Astrocyte (in vitro differentiated cells and primary cell): ENCODE measurements at regions not wholly inside any gene's neighbourhood (a gene's known extent, or its start where the extent isn't known, plus 50 kb on each side); places are given as distances from the start of the nearest gene placed in this dataset.

Experiments used
- DNase-seq: peaks from one replicate; pipeline ENCODE4 v3.0.0-alpha.2; 2010; ENCODE audit warnings: low read depth
- FAIRE-seq: peaks from 2 replicates; lab custom pipeline; 2011; peaks lifted over from hg19 to GRCh38; lab: Jason Lieb, UNC
- H2AFZ ChIP-seq: 2 replicates; pipeline ENCODE4 v1.6.0; 2012; ENCODE audit warnings: low read depth, low read length, inconsistent platforms
- H3K27ac ChIP-seq: 2 replicates; pipeline ENCODE4 v1.5.1; 2011; ENCODE audit warnings: low read depth, low read length, inconsistent platforms
- H3K27me3 ChIP-seq: 2 replicates; pipeline ENCODE4 v1.6.0; 2011; ENCODE audit warnings: low read length, inconsistent platforms; ENCODE audit not compliant: insufficient read depth
- H3K36me3 ChIP-seq: 2 replicates; pipeline ENCODE4 v1.5.1; 2011; ENCODE audit warnings: low read length, inconsistent platforms; ENCODE audit not compliant: insufficient read depth
- H3K4me1 ChIP-seq: 2 replicates; pipeline ENCODE4 v1.5.1; 2011; ENCODE audit warnings: low read length, inconsistent platforms; ENCODE audit not compliant: insufficient read depth
- H3K4me2 ChIP-seq: 2 replicates; pipeline ENCODE4 v1.6.0; 2012; ENCODE audit warnings: low read length, inconsistent platforms
- H3K4me3 ChIP-seq: 2 replicates; pipeline ENCODE4 v1.5.1; 2011; ENCODE audit warnings: low read depth, mild to moderate bottlenecking, low read length, inconsistent platforms; ENCODE audit not compliant: insufficient read depth
- H3K79me2 ChIP-seq: 2 replicates; pipeline ENCODE4 v1.6.0; 2012; ENCODE audit warnings: mild to moderate bottlenecking, low read length, inconsistent platforms; ENCODE audit not compliant: insufficient read depth
- H3K9ac ChIP-seq: 2 replicates; pipeline ENCODE4 v1.6.0; 2012; ENCODE audit warnings: mild to moderate bottlenecking, low read length, inconsistent platforms
- H3K9me3 ChIP-seq: 2 replicates; pipeline ENCODE4 v1.5.1; 2012; ENCODE audit warnings: low read depth, mild to moderate bottlenecking, low read length, inconsistent platforms; ENCODE audit not compliant: insufficient read depth
- H4K20me1 ChIP-seq: 2 replicates; pipeline ENCODE4 v1.6.0; 2012; ENCODE audit warnings: low read length, inconsistent platforms; ENCODE audit not compliant: insufficient read depth
- H3K27ac Mint-ChIP-seq: one replicate; pipeline ENCODE4 v1.8.0; 2021; ENCODE audit warnings: mild to moderate bottlenecking, mixed read lengths; ENCODE audit not compliant: unreplicated experiment
- H3K27me3 Mint-ChIP-seq: one replicate; pipeline ENCODE4 v1.8.0; 2021; ENCODE audit warnings: low read depth, mixed read lengths; ENCODE audit not compliant: unreplicated experiment
- H3K36me3 Mint-ChIP-seq: one replicate; pipeline ENCODE4 v1.8.0; 2021; ENCODE audit warnings: low read depth, mixed read lengths; ENCODE audit not compliant: unreplicated experiment
- H3K4me1 Mint-ChIP-seq: one replicate; pipeline ENCODE4 v1.8.0; 2021; ENCODE audit warnings: low read depth, mixed read lengths; ENCODE audit not compliant: unreplicated experiment
- H3K4me3 Mint-ChIP-seq: one replicate; pipeline ENCODE4 v1.8.0; 2021; ENCODE audit warnings: mild to moderate bottlenecking, moderate library complexity, mixed read lengths; ENCODE audit not compliant: unreplicated experiment
- H3K9me3 Mint-ChIP-seq: one replicate; pipeline ENCODE4 v1.8.0; 2021; ENCODE audit warnings: mild to moderate bottlenecking, mixed read lengths; ENCODE audit not compliant: unreplicated experiment
- EZH2 ChIP-seq: IDR thresholded peaks from 2 replicates; pipeline ENCODE4 v1.6.1; 2012; ENCODE audit warnings: mild to moderate bottlenecking, low read length, inconsistent platforms; ENCODE audit not compliant: insufficient read depth
- TF ChIP-seq, protein P1 (sequence below): IDR thresholded peaks from 2 replicates; pipeline ENCODE4 v1.5.1; 2011; ENCODE audit warnings: low read depth, mild to moderate bottlenecking, inconsistent platforms, low read length, moderate library complexity; ENCODE audit not compliant: insufficient read depth

DNA sequence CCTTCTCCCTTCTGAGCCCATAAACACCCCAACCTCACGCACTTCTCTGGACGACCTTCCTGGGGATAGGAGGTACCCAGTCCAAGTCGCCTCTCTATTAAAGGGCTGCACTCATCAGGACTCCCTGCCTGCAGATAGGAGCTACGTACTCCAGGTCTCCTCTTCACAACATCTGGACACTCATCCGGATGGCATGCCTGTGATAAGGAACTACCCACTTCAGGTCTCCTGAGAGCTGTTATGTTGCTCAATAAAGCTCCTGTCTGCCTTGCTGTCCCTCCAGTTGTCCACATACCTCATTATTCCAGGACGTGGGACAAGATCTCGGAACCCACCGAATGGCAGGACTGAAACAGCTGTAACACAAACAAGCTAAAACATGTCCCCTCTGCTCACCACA, 548.0 kb downstream of the TBC1D32 start:
- Histone ChIP-seq H3K4me3 (no peak overlapping the region), H3K79me2 (no peaks in the 10 kb centered on the region), H3K4me1 (no peaks in the 10 kb centered on the region), H3K9ac (no peak overlapping the region), H3K9me3 (peaks cover 3% of the 10 kb centered on the region), H3K27me3 (no peaks in the 10 kb centered on the region), H3K36me3 (no peaks in the 10 kb centered on the region), H2AFZ (no peak overlapping the region), H3K4me2 (no peak overlapping the region), H3K27ac (no peak overlapping the region), H4K20me1 (no peaks in the 10 kb centered on the region)
- FAIRE-seq: no peak
- no peak overlapping the region for H3K4me3 Mint-ChIP-seq
- TF ChIP-seq EZH2: no peak
- TF ChIP-seq, protein P1, sequence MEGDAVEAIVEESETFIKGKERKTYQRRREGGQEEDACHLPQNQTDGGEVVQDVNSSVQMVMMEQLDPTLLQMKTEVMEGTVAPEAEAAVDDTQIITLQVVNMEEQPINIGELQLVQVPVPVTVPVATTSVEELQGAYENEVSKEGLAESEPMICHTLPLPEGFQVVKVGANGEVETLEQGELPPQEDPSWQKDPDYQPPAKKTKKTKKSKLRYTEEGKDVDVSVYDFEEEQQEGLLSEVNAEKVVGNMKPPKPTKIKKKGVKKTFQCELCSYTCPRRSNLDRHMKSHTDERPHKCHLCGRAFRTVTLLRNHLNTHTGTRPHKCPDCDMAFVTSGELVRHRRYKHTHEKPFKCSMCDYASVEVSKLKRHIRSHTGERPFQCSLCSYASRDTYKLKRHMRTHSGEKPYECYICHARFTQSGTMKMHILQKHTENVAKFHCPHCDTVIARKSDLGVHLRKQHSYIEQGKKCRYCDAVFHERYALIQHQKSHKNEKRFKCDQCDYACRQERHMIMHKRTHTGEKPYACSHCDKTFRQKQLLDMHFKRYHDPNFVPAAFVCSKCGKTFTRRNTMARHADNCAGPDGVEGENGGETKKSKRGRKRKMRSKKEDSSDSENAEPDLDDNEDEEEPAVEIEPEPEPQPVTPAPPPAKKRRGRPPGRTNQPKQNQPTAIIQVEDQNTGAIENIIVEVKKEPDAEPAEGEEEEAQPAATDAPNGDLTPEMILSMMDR: no peak
- no peak for DNase-seq
- H3K36me3 Mint-ChIP-seq: no peaks in the 10 kb centered on the region
- no peak overlapping the region for H3K27ac Mint-ChIP-seq
- no peaks in the 10 kb centered on the region for H3K27me3 Mint-ChIP-seq
- no peaks in the 10 kb centered on the region for H3K4me1 Mint-ChIP-seq
- no peaks in the 10 kb centered on the region for H3K9me3 Mint-ChIP-seq

DNA sequence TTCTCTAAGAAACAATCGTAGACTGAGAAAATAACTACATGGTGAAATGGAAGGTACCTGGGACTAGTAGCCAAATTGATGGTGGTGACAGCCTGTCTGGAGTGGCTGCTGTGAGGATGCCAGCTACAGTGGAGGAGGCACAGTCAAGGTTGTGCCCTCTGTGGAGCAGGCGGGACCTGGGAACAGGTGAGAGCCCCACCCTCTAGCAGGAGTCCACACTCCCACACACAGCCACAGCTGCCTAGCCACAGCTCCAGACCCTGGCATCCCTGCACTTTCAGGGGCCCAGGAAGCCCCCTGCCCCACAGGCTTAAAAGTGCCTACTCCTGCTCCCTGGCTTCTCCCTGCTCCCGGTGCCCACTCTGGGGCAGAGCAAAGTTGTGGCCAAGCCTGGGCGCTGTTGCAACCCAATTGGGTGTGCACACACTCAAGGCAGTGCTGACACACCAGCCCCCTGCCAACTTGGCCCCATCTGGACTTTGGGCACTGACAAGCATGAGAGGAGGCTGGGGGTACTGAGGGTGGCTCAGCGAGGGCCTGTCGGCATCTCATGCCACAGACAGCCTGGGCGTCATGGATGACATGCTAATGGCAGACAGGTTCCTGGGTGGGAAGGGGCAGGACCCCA, 548.7 kb downstream of the TBC1D32 start:
- Histone ChIP-seq H4K20me1 (no peaks in the 10 kb centered on the region), H3K9me3 (peaks cover 3% of the 10 kb centered on the region), H2AFZ (no peak overlapping the region), H3K4me3 (no peak overlapping the region), H3K27ac (no peak overlapping the region), H3K4me2 (no peak overlapping the region), H3K27me3 (no peaks in the 10 kb centered on the region), H3K9ac (no peak overlapping the region), H3K79me2 (no peaks in the 10 kb centered on the region), H3K4me1 (no peaks in the 10 kb centered on the region), H3K36me3 (no peaks in the 10 kb centered on the region)
- H3K4me1 Mint-ChIP-seq: no peaks in the 10 kb centered on the region
- H3K36me3 Mint-ChIP-seq: no peaks in the 10 kb centered on the region
- H3K4me3 Mint-ChIP-seq: no peak overlapping the region
- FAIRE-seq: no peak
- no peak for DNase-seq
- H3K27me3 Mint-ChIP-seq: no peaks in the 10 kb centered on the region
- TF ChIP-seq EZH2: no peak
- TF ChIP-seq, protein P1: no peak
- no peak overlapping the region for H3K27ac Mint-ChIP-seq
- no peaks in the 10 kb centered on the region for H3K9me3 Mint-ChIP-seq

DNA sequence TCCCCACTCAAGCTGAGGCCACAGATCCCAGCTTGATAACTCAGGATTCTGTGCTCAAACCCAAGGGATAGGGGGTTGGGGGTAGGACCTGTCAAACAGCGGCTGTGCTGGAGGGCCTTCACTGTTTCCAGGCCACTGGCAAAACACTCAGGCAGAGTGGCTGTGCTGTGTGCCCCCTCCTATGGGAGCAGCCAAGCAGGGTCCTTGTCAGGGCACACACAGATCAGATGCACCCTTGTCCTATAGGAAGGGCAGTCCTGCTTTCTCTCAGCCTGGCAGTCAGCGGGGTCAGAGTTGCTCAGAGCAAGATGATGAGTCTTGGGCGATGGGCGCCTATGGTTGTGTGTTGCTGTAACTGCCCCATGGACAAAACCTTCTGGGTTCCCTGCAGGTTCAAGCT, 554.8 kb downstream of the TBC1D32 start:
- Histone ChIP-seq H3K9ac (no peak overlapping the region), H3K27ac (no peak overlapping the region), H3K4me1 (no peaks in the 10 kb centered on the region), H3K36me3 (no peaks in the 10 kb centered on the region), H4K20me1 (no peaks in the 10 kb centered on the region), H3K4me3 (no peak overlapping the region), H3K79me2 (no peaks in the 10 kb centered on the region), H3K4me2 (no peak overlapping the region), H3K9me3 (no peaks in the 10 kb centered on the region), H2AFZ (no peak overlapping the region), H3K27me3 (no peaks in the 10 kb centered on the region)
- peaks cover 2% of the 10 kb centered on the region for H3K36me3 Mint-ChIP-seq
- TF ChIP-seq EZH2: no peak
- TF ChIP-seq, protein P1: no peak
- H3K9me3 Mint-ChIP-seq: peaks cover 9% of the 10 kb centered on the region
- DNase-seq: no peak
- no peak for FAIRE-seq
- H3K27me3 Mint-ChIP-seq: no peaks in the 10 kb centered on the region
- no peak overlapping the region for H3K27ac Mint-ChIP-seq
- H3K4me1 Mint-ChIP-seq: peaks cover 4% of the 10 kb centered on the region
- no peak overlapping the region for H3K4me3 Mint-ChIP-seq
